HCT116 (cell line): ENCODE measurements at regions not wholly inside any gene's neighbourhood (a gene's known extent, or its start where the extent isn't known, plus 50 kb on each side); places are given as distances from the start of the nearest gene placed in this dataset.

Experiments
- EZH2 ChIP-seq: fragments of 200-600 bp; sonication (generic); IDR thresholded peaks from 2 replicates; pipeline ENCODE4 v1.6.1; 2017; ENCODE audit warnings: antibody characterized with exemption, mixed run types
- POLR2AphosphoS5 ChIP-seq: IDR thresholded peaks from 2 replicates; pipeline ENCODE4 v1.6.1; 2011; ENCODE audit warnings: mild to moderate bottlenecking, low read depth, low read length, moderate library complexity
- RAD21 ChIP-seq: IDR thresholded peaks from 2 replicates; pipeline ENCODE4 v1.6.1; 2012; ENCODE audit warnings: low read depth, mild to moderate bottlenecking
- TF ChIP-seq, protein P1 (sequence below), 3 experiments: fragments of 200-600 bp in 1 of 3; sonication (generic) in 1 of 3; IDR thresholded peaks in 2 of 3; conservative IDR thresholded peaks in 1 of 3; 2 replicates each; pipeline ENCODE4 v1.5.1; 2012 to 2017; ENCODE audit warnings: low read depth in 2 of 3, low read length in 2 of 3, antibody characterized with exemption in 1 of 3, borderline replicate concordance in 1 of 3, control low read depth in 1 of 3, mild to moderate bottlenecking in 1 of 3, mixed read lengths in 1 of 3, mixed run types in 1 of 3, moderate library complexity in 1 of 3; ENCODE audit not compliant: insufficient read depth in 1 of 3

GRCh38 chr10:62623223-62623622, 181.3 kb upstream of the ADO start:
- TF ChIP-seq, protein P1, sequence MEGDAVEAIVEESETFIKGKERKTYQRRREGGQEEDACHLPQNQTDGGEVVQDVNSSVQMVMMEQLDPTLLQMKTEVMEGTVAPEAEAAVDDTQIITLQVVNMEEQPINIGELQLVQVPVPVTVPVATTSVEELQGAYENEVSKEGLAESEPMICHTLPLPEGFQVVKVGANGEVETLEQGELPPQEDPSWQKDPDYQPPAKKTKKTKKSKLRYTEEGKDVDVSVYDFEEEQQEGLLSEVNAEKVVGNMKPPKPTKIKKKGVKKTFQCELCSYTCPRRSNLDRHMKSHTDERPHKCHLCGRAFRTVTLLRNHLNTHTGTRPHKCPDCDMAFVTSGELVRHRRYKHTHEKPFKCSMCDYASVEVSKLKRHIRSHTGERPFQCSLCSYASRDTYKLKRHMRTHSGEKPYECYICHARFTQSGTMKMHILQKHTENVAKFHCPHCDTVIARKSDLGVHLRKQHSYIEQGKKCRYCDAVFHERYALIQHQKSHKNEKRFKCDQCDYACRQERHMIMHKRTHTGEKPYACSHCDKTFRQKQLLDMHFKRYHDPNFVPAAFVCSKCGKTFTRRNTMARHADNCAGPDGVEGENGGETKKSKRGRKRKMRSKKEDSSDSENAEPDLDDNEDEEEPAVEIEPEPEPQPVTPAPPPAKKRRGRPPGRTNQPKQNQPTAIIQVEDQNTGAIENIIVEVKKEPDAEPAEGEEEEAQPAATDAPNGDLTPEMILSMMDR (IDR thresholded peaks at IDR 0.05 in 2 of 3, conservative IDR thresholded peaks at IDR 0.05 in 1 of 3; ENCODE audit: borderline replicate concordance in 1 of 3, insufficient read depth in 1 of 3, low read depth in 2 of 3, low read length in 2 of 3), result no peak
- TF ChIP-seq EZH2 (no peak), POLR2AphosphoS5 (no peak), RAD21 (no peak)
